K562 (cell line): ENCODE measurements at regions not wholly inside any gene's neighbourhood (a gene's known extent, or its start where the extent isn't known, plus 50 kb on each side); places are given as distances from the start of the nearest gene placed in this dataset.

Source experiments
- NFYB ChIP-seq: IDR thresholded peaks from 2 replicates; pipeline ENCODE4 v1.6.1; 2011; ENCODE audit warnings: mild to moderate bottlenecking, moderate library complexity; ENCODE audit not compliant: insufficient read length; ENCODE audit errors: extremely low read depth
- NRF1 ChIP-seq, 2 experiments: fragments of 450-650 bp; IDR thresholded peaks in 1 of 2; conservative IDR thresholded peaks in 1 of 2; 2 replicates each; pipeline ENCODE4 v1.6.1; 2014; ENCODE audit warnings: mild to moderate bottlenecking in 2 of 2
- PHF8 ChIP-seq: fragments of 200-600 bp; sonication (generic); IDR thresholded peaks from 2 replicates; pipeline ENCODE4 v1.6.1; 2012; ENCODE audit warnings: mixed run types, mild to moderate bottlenecking, inconsistent platforms, low read length, moderate library complexity, borderline replicate concordance
- RNF2 ChIP-seq: sonication (generic); IDR thresholded peaks from 2 replicates; pipeline ENCODE4 v1.6.1; 2016
- TF ChIP-seq, protein P1 (sequence below), 3 experiments: IDR thresholded peaks in 2 of 3; conservative IDR thresholded peaks in 1 of 3; 2 replicates each; pipeline ENCODE4 v1.5.1; 2011 to 2012; ENCODE audit warnings: low read length in 3 of 3, mild to moderate bottlenecking in 3 of 3, control low read depth in 2 of 3, improper control_type of control experiment in 1 of 3, inconsistent platforms in 1 of 3, low read depth in 1 of 3, mixed read lengths in 1 of 3, moderate library complexity in 1 of 3; ENCODE audit not compliant: insufficient read depth in 2 of 3

DNA sequence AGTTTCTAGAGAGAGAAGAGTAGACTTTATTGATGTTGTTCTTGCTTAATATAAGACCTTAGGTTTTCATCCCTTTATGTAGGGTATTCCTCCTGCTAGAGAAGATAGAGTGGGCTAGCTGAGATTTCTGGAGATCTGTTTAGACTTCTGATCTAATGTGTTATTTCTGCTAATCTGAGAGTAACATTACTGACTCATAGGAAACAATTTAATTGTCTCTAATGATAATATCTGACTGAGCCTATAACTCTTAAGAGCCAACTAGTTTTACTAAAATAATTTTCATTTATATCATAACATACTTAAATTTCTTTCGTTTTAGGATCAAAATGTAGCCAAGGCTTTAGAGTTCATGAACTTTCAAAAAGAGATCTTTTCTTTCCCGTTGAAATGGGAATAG, 618.7 kb upstream of the ZEB2 start:
- no peak for TF ChIP-seq RNF2
- TF ChIP-seq, protein P1, sequence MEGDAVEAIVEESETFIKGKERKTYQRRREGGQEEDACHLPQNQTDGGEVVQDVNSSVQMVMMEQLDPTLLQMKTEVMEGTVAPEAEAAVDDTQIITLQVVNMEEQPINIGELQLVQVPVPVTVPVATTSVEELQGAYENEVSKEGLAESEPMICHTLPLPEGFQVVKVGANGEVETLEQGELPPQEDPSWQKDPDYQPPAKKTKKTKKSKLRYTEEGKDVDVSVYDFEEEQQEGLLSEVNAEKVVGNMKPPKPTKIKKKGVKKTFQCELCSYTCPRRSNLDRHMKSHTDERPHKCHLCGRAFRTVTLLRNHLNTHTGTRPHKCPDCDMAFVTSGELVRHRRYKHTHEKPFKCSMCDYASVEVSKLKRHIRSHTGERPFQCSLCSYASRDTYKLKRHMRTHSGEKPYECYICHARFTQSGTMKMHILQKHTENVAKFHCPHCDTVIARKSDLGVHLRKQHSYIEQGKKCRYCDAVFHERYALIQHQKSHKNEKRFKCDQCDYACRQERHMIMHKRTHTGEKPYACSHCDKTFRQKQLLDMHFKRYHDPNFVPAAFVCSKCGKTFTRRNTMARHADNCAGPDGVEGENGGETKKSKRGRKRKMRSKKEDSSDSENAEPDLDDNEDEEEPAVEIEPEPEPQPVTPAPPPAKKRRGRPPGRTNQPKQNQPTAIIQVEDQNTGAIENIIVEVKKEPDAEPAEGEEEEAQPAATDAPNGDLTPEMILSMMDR (IDR thresholded peaks at IDR 0.05 in 2 of 3, conservative IDR thresholded peaks at IDR 0.05 in 1 of 3; ENCODE audit: insufficient read depth in 2 of 3, low read depth in 1 of 3, low read length in 3 of 3): no peak
- no peak for TF ChIP-seq PHF8
- no peak for TF ChIP-seq NFYB
- no peak for TF ChIP-seq NRF1 (conservative IDR thresholded peaks at IDR 0.05 in 1 of 2, IDR thresholded peaks at IDR 0.05 in 1 of 2)
